Mucosa of descending colon (tissue), 3 donors: ENCODE measurements at regions not wholly inside any gene's neighbourhood (a gene's known extent, or its start where the extent isn't known, plus 50 kb on each side); places are given as distances from the start of the nearest gene placed in this dataset.

ENCODE experiments used
- ATAC-seq: fragments of 200-7000 bp; cut with Tn5 transposase; one replicate; pipeline ENCODE4 v1.9.1; 2020; ENCODE audit warnings: mild to moderate bottlenecking, moderate library complexity
- DNase-seq, 3 donors: peaks; one replicate each; pipeline ENCODE4 v3.0.0-alpha.2; 2020
- H3K36me3 ChIP-seq: fragments of 200-600 bp; one replicate; pipeline ENCODE4 v1.8.0; 2021; ENCODE audit warnings: low read depth, mild to moderate bottlenecking
- H3K4me1 ChIP-seq: fragments of 200-600 bp; one replicate; pipeline ENCODE4 v1.8.0; 2021; ENCODE audit warnings: low read depth, mild to moderate bottlenecking
- H3K4me3 ChIP-seq: fragments of 200-600 bp; one replicate; pipeline ENCODE4 v1.8.0; 2021; ENCODE audit warnings: mild to moderate bottlenecking
- H3K9me3 ChIP-seq: fragments of 200-600 bp; one replicate; pipeline ENCODE4 v1.8.0; 2021; ENCODE audit warnings: mild to moderate bottlenecking
- CTCF ChIP-seq: fragments of 200-600 bp; IDR thresholded peaks from one replicate; pipeline ENCODE4 v1.8.0; 2022; ENCODE audit warnings: antibody characterized with exemption, mild to moderate bottlenecking
- intact Hi-C, 2 donors: fragments of 100-400 bp; cut with DNase I in 1 of 2; cut with micrococcal nuclease in 1 of 2; formaldehyde crosslinking; loops; one replicate each; pipeline versions ENCODE4 v1.11.0 to v1.11.1; 2022; cut with DNase I, micrococcal nuclease
- donor health status: DM: no; HTN: no; CAD: no; lungs with moderate emphysema.
- donor health status: DM: no; HTN: no; CAD: no.
- donor health status: DM: no; HTN: yes; CAD: no.

GRCh38 chr21:39096754-39097153, 86.5 kb downstream of the PSMG1 start:
- no peak for TF ChIP-seq CTCF
- ATAC-seq = no peak

GRCh38 chr21:39095681-39096080, 87.6 kb downstream of the PSMG1 start:
- DNase-seq = no peak
- no peaks in the 10 kb centered on the region for H3K9me3 ChIP-seq
- intact Hi-C loops = no loop called here
- no peak for TF ChIP-seq CTCF
- no peaks in the 10 kb centered on the region for H3K36me3 ChIP-seq
- no peak for ATAC-seq
- no peak overlapping the region for H3K4me3 ChIP-seq
- no peaks in the 10 kb centered on the region for H3K4me1 ChIP-seq

More at GRCh38 chr21:39096754-39097153, 86.5 kb downstream of the PSMG1 start:
- no peaks in the 10 kb centered on the region for H3K36me3 ChIP-seq
- H3K4me3 ChIP-seq = no peak overlapping the region
- no peak for DNase-seq
- intact Hi-C loops = no loop called here
- H3K4me1 ChIP-seq = no peaks in the 10 kb centered on the region
- no peaks in the 10 kb centered on the region for H3K9me3 ChIP-seq

DNA sequence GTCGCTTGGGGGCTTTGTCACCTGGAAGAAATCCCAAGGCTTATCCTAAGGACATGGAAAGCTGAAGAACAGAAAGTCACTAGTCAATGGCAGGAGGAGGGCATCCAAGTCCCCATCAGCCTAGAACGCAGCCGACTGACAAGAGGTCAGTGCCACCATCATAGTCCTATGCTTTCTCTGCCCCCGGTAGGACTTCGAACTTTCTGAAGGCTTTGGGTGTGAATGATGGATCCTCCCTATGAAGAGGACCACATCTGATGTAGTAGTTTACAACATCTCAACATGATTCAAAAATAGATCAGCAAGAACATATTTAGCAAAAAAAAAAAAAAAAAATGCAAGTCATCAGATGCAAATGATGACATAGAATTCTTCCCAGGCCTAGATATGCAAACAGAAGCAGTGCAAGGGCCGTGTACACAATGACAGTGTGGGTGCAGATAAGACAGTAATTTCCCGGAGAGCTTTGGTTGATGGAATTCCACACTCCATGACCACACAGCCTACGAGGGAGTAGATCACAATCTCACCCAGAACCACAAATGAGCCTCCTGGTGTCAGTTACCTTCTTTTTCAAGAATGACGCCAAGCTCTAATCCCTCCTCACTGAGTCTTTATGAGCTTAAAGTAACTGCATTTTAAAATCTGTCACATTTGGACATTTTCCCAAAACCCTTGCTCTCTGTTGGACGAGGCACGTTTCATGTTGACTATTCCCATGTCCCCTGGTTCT, 88.2 kb downstream of the PSMG1 start:
- no peak for DNase-seq
- intact Hi-C loops = no loop called here
- Histone ChIP-seq H3K36me3 (no peaks in the 10 kb centered on the region), H3K4me3 (no peak overlapping the region), H3K9me3 (no peaks in the 10 kb centered on the region), H3K4me1 (no peaks in the 10 kb centered on the region)
- peak; percentile 76 for ATAC-seq
- TF ChIP-seq CTCF = no peak

DNA sequence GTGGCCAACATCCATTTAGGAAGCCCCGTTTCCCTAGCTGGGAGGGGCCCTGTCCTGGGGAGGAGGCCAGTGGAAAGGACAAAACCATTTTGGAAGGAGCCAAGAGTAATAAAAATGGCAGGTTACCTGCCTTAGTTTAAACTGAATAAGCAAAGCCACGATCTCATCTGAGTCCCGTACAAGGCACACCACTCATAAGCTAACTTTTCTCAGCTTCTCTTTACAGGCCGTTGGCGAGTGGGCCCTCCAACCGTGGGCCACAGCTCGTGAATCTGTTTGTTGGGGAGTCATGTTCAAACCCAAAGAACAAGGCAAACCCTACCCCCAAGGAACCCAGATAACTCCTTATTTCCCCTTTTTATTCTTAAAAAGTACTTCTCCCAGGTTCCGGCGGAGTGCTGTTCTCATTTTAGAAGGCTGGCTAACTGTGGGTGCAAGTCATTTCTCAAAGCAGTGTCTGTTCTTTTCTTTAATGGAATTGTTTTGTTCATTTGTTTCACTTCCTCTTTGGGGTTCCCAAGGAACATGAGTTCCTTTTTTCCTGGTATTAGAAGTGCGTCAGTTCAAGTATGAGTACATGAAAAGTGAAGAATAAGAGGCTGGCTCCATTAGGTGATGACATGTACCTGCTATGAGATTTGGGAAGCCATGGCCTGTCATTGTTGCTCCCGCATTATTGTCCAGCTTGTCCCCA, 89.0 kb downstream of the PSMG1 start:
- Histone ChIP-seq H3K9me3 (no peaks in the 10 kb centered on the region), H3K4me1 (no peaks in the 10 kb centered on the region), H3K36me3 (no peaks in the 10 kb centered on the region), H3K4me3 (no peak overlapping the region)
- DNase-seq = no peak
- ATAC-seq = peak; percentile 14
- no peak for TF ChIP-seq CTCF
- intact Hi-C loops = no loop called here

GRCh38 chr21:39093526-39093925, 89.7 kb downstream of the PSMG1 start:
- no peak for TF ChIP-seq CTCF
- H3K36me3 ChIP-seq = no peaks in the 10 kb centered on the region
- intact Hi-C loops = no loop called here
- DNase-seq (no peak), ATAC-seq (no peak)
- H3K4me3 ChIP-seq = no peak overlapping the region
- H3K9me3 ChIP-seq = no peaks in the 10 kb centered on the region
- no peaks in the 10 kb centered on the region for H3K4me1 ChIP-seq
